Cardiac septum (tissue), 1 donor: ENCODE measurements at regions not wholly inside any gene's neighbourhood (a gene's known extent, or its start where the extent isn't known, plus 50 kb on each side); places are given as distances from the start of the nearest gene placed in this dataset.

ENCODE experiments used
- DNase-seq: peaks from one replicate; pipeline ENCODE4 v3.0.0-alpha.2; 2020; ENCODE audit warnings: low spot score
- intact Hi-C: fragments of 100-400 bp; cut with DNase I; formaldehyde crosslinking; loops from one replicate; pipeline ENCODE4 v1.14.0; 2022
- donor health status: DM: no; HTN: no; CAD: no.

DNA sequence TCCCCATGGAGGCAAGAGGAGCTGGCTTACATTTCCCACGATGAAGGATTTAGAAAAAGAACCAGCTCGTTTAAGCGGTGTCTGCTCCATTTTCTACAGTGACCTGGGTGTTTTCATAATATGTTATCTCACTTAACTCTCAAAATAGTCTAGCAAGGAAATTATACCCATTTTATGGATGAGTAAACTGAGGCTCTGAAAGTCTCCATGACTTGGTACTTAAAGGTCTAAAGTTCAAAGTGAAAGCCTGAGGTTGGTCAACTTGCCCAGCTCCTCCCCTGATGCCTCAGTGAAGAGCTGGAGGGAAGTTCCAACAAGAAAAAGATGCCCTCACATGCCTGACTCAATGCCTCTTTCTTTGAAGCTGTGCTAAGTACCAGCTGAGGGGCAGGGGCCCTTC is 232.0 kb downstream of the CBLN1 start:
- intact Hi-C loops: no loop called here

DNA sequence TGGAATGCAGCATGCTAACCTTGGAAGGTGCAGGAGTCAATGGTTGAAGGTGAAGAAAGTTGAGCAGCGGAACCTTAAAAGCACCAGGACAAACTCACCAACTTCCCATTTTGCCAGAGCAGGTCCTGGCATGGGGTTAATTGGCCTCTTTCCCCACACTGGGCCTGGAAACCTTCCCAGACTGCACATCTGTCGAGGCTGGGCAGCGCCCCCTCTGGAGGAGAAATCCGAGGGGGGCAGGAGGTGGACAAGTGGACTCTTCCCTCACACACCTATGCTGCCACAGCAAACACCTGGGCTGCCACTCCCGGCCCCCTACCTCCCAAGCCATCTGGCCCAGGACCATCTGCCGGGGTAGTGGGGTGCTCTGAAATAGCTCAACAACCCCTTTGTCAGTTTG is 232.4 kb downstream of the CBLN1 start:
- no peak for DNase-seq
- intact Hi-C loops: no loop called here

More for the DNA sequence above, 232.0 kb downstream of the CBLN1 start:
- no peak for DNase-seq

- DNase-seq: no peak
- intact Hi-C loops: no loop called here
Observed at GRCh38 chr16:49048557-49048956, 233.1 kb downstream of the CBLN1 start.

GRCh38 chr16:49036126-49036525 is 245.5 kb downstream of the CBLN1 start:
- no peak for DNase-seq
- intact Hi-C loops: no loop called here

DNA sequence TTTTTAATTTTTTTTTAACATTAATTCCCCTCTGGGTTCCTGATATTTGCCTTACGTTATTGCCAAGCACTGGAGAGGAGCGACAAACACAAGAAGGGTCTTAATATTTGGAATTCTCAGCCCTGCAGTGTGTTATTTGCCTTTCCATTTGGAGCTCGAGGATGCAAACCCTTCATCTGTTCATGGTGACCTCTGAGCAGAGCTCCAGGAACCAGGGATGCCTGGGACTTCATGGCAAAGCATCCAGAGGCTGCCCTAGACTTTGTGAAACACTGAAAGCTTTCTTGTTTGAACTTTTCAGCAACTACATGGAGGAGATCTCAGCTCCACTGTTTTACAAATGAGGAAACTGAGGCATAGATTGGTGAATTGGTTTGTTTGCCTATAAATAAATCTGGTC is 254.2 kb downstream of the CBLN1 start:
- intact Hi-C loops: no loop called here
- no peak for DNase-seq

DNA sequence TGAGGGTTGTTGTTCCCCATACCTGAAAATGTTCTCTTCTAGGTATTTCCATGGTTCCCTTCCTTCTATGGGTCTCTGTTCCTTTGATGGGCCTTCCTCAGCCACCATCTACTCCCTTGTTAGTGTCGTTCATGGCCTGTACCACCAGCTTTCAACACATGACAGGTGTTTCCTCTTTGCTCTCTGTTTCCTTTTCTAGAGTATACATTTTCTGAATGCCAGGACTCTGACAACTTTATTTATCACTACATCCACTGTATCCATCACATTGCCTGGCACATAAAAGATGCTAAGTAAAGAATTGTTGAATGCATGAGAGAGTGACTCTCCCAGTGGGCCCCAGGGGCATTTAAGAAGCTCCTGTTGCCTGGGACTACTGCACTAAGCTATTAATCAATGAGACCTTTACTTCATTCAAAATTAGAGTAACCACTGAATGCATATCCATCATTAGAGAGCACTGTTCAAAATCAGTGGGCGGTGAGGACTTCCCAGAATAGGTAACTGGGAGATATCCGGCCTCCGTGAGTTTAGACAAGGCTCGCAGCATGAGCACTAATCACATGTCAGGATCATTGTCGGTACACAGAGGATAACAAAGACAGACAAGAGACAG is 255.0 kb downstream of the CBLN1 start:
- intact Hi-C loops: no loop called here
- no peak for DNase-seq

DNA sequence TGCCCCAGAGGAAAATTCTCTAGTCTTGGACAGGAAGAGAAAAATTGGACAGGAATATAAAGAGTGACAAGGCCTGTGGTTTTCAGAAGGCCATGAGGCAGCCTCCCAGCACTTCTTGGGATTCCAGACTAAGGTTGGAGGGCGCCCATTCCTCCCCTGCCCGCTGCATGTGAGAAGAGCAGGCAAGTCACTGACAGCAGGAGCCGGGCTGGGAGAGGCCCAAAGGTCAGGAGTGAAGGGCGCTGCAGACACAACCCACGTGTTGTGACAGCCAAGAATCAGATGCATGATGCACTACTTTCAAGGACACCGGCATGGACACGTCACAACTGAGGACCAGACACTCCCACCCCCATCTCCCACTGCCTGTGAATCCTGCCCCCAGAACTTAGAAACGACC is 256.7 kb downstream of the CBLN1 start:
- DNase-seq: peak; percentile 68
- intact Hi-C loops: no loop called here

- intact Hi-C loops: no loop called here
Observed at GRCh38 chr16:49024016-49024415, 257.6 kb downstream of the CBLN1 start.

GRCh38 chr16:49023050-49023449 is 258.6 kb downstream of the CBLN1 start:
- intact Hi-C loops: no loop called here
- peak; percentile 69 for DNase-seq

More at GRCh38 chr16:49024016-49024415, 257.6 kb downstream of the CBLN1 start:
- peak; percentile 39 for DNase-seq

DNA sequence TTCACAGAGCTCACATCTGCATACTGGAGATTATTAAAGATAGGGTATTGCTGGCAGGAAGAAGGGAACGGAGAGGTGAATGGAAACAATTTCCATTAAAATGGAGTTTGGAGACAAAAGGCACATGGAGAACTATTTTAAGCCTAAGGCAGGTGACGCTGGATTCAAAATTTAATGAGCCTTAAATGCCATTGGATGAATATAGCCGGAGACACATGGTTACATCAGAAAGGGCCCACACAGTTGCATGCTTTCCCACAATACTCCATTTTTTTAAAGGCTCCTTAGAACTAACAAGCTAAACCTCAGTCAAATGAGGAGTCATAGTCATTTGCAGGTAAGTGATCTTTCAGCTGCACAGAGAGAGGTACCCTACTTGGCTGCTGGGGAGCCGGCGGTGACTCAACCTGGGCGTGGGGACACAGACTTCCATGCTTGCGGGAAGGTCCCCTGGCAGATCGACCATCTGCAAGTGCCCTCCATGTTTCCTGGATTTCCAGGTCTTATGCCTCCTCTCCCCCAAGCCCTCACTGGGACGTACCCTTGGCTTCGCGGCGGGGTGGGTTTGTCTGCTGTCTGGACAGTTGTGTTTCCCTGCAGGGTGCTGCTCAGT is 259.2 kb downstream of the CBLN1 start:
- DNase-seq: peak; percentile 27
- intact Hi-C loops: no loop called here

- DNase-seq: peak; percentile 46
- intact Hi-C loops: no loop called here
Observed at GRCh38 chr16:49021136-49021535, 260.5 kb downstream of the CBLN1 start.

DNA sequence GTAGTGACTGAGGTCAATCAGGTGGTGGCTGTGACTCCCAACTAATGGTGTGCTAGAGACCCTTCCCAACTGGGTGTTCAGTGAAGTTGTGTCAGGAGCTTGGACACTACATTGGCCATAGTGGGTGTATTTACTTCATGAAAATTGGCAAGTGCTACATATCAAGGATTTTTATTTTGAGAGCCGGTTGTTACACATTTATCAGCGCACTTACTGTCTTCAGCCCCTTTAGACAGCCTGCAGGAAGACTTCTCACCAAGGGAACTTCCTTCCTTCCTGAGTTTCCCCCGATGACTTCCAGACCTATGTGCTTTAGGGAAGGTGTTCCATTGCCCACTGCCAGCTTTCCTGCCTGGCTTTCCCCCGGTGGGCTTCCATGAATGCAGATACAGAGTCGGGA is 261.2 kb downstream of the CBLN1 start:
- peak; percentile 22 for DNase-seq
- intact Hi-C loops: no loop called here

GRCh38 chr16:49019831-49020230 is 261.8 kb downstream of the CBLN1 start:
- intact Hi-C loops: no loop called here
- no peak for DNase-seq

DNA sequence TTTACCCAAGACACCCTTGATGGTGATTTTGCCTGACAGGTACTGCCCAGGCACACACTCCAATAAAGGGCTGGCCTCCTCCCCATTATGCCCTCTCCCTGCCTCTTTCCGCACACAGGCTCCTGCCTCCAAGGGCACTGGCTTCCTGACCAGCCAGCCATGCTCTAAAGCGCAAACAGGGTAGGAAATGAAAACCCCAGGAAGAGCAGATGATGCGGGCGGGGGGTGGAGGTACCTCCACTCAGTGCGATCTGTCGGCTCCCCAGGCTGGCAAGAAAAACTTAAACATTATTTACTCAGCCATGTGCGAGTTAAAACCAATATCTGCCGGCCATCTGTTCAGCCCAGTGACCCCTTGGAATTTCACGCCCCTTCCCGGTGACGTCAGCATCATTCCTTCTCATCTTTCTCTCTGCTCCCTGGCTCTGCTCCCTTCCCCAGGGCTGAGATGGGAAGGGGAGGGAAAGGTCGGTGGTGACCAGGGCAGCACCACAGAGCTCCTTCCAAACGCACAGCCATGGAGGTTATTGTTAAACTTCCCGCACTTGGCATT is 262.5 kb downstream of the CBLN1 start:
- intact Hi-C loops: no loop called here

GRCh38 chr16:49018259-49018931 is 263.2 kb downstream of the CBLN1 start:
- intact Hi-C loops: no loop called here
- no peak for DNase-seq

More for the DNA sequence above, 262.5 kb downstream of the CBLN1 start:
- DNase-seq: no peak

DNA sequence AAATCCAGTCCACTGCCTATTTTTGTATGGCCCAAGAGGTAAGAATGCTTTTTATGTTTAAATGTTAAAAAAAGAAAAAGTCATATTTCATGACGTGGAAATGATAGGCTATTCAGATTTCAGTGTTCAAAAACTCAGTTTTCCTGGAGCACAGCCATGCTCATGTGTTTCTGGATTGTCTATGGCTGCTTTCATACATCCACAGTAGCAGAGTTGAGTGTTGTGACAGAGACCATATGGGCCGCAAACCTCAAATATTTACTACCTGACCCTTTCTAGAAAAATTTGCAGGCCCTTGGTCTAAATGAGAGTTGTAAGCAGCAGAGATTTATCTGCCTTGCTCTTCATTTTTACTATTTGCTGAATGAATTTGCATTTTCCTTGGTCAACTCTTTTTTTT is 264.1 kb downstream of the CBLN1 start:
- intact Hi-C loops: no loop called here
- DNase-seq: no peak

DNA sequence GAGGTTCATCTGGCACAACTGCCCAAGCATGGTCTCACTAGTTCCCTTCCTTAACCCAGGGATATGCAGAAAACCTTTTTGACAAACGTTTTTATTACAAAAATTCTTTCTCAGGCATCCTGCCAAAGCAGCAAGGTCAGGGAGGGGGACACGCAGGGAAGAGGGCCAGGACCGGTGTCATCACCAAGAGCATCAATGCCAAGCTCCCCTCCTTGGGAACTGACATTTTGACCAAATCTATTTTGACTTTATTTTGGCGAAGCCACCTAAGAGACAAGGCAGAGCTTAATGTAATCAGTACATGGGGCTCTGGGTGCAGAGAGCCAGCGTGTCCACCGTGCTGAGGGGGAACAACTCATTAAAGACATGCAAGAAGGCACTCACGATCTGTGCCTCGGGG is 265.2 kb downstream of the CBLN1 start:
- intact Hi-C loops: no loop called here
- DNase-seq: no peak

DNA sequence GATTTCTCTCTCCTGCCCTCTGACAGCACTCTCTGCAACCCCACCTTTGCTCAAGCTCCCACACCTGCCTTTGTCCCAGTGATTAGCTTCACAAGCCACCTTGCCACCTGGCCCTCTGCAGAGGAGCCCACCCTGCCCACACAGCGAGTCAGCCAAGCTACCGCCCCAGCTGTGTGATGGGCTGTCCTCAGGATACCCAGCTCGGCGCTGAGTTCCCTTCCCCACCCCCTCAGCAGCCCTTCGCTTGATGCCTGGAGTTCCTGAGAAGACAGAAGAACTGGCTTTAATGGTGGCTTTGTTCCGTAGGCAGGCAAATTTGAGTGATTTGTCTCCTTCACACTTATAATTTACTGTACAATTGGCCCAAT is 266.4 kb downstream of the CBLN1 start:
- no peak for DNase-seq
- intact Hi-C loops: no loop called here

DNA sequence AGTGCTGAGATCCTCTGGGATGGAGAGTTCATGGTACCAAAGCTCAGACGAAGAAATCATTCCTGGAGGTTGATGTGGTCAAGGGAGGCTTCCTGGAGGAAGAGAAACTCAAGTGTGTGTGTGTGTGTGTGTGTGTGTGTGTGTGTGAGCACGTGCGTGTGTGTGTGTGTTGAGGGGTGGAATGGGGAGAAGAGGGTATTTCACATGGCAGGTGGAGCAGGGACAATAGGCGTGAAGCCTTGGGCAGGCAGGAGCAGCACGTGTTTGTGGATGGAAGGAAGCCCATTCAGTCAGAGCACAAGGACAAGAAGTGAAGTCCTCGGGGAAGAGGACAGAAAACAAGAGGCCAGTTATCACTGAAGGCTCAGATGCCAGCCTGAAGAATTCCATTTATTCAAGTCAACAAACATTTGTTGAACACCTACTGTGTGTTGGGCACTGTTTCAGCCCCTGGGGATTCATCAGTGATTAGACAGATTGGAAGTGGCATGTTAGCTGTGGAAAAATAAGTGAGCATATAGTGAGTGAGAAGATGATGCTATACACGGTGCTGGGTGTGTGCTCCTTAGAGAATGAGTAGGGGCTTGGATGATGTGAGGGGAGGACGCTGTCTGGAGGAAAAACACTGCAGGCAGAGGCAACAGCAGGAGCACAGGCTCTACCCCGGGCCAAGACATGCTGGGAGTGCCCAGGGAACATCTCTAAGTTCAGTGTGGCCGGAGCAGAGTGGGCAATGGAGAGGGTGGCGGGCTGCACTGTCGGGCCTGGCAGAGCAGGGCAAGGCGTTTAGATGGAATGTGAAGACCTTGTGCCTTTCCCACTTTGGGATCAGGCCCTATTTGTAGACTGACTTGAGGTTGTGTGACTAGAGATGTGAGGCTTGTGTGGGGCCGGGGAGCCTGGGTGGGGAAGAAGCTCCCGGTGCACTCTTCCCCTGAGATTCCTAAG is 267.1 kb downstream of the CBLN1 start:
- DNase-seq: no peak
- intact Hi-C loops: loop anchor here (5.0 kb wide), 1 partner anchor 67 kb away; no protein-coding TSS in a partner anchor

DNA sequence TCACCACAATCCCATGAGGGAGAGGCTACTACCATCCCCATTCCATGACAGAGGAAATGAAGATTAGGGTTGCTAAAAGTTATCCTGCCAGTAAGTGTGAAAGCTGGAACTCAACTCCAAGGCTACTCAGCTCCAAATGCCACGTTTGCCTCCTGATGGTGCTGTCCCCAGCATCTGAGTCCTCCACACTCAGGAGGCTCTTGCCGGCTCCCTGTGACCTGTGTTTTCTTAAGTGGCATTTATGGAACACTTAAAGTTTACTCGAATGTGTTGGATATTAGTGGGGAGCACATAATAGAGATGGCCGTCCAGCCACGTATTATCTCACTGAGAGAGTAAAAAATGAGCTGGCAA is 267.9 kb downstream of the CBLN1 start:
- intact Hi-C loops: loop anchor here (5.0 kb wide), 1 partner anchor 66 kb away; no protein-coding TSS in a partner anchor
- DNase-seq: no peak
